PC-3 (cell line): ENCODE measurements at regions not wholly inside any gene's neighbourhood (a gene's known extent, or its start where the extent isn't known, plus 50 kb on each side); places are given as distances from the start of the nearest gene placed in this dataset.

ENCODE experiments used
- CTCF ChIP-seq: fragments of 300-600 bp; sonication (generic); conservative IDR thresholded peaks from 2 replicates; pipeline ENCODE4 v1.5.1; 2017; ENCODE audit warnings: antibody characterized with exemption, low read depth, mild to moderate bottlenecking, low read length
- EZH2 ChIP-seq: fragments of 300-600 bp; sonication (generic); IDR thresholded peaks from one replicate; pipeline ENCODE4 v1.6.1; 2017; ENCODE audit warnings: antibody characterized with exemption, mild to moderate bottlenecking, low read length; ENCODE audit not compliant: unreplicated experiment
- EZH2phosphoT487 ChIP-seq: fragments of 300-600 bp; sonication (generic); IDR thresholded peaks from 2 replicates; pipeline ENCODE4 v1.6.1; 2018; ENCODE audit warnings: mild to moderate bottlenecking, antibody characterized with exemption, low read length, borderline replicate concordance

GRCh38 chr2:217417536-217417935 is 557.7 kb upstream of the TNP1 start:
- no peak for TF ChIP-seq CTCF
- no peak for TF ChIP-seq EZH2phosphoT487
- TF ChIP-seq EZH2, result no peak
